KMS-11 (cell line): ENCODE measurements at regions not wholly inside any gene's neighbourhood (a gene's known extent, or its start where the extent isn't known, plus 50 kb on each side); places are given as distances from the start of the nearest gene placed in this dataset.

Experiments used
- H2AFZ ChIP-seq: fragments of 200-600 bp; sonication (generic); 2 replicates; pipeline ENCODE4 v1.6.1; 2016; ENCODE audit warnings: antibody characterized with exemption, mixed run types, low read depth
- H3K27ac ChIP-seq: fragments of 200-600 bp; sonication (generic); 2 replicates; pipeline ENCODE4 v1.6.1; 2016; ENCODE audit warnings: mild to moderate bottlenecking, mixed run types
- H3K27me3 ChIP-seq: fragments of 200-600 bp; sonication (generic); 2 replicates; pipeline ENCODE4 v1.6.1; 2017; ENCODE audit warnings: mild to moderate bottlenecking, low read depth, mixed run types, moderate library complexity; ENCODE audit not compliant: insufficient read depth
- H3K36me3 ChIP-seq: fragments of 200-600 bp; sonication (generic); 2 replicates; pipeline ENCODE4 v1.6.1; 2017; ENCODE audit warnings: mild to moderate bottlenecking, mixed run types; ENCODE audit not compliant: insufficient read depth
- H3K4me1 ChIP-seq: fragments of 200-600 bp; sonication (generic); 2 replicates; pipeline ENCODE4 v1.6.1; 2016; ENCODE audit warnings: mild to moderate bottlenecking, low read depth, mixed run types; ENCODE audit not compliant: poor library complexity, severe bottlenecking
- H3K4me2 ChIP-seq: fragments of 200-600 bp; sonication (generic); 2 replicates; pipeline ENCODE4 v1.7.0; 2016; ENCODE audit warnings: mild to moderate bottlenecking, mixed run types
- H3K4me3 ChIP-seq: fragments of 200-600 bp; sonication (generic); IDR thresholded peaks from 2 replicates; pipeline ENCODE4 v1.6.1; 2017; ENCODE audit warnings: low read depth, low read length, mixed read lengths; ENCODE audit not compliant: insufficient read depth
- H3K79me2 ChIP-seq: fragments of 200-600 bp; sonication (generic); 2 replicates; pipeline ENCODE4 v1.6.1; 2016; ENCODE audit warnings: low read depth, mixed run types; ENCODE audit not compliant: insufficient read depth
- H3K9ac ChIP-seq: fragments of 200-600 bp; sonication (generic); 2 replicates; pipeline ENCODE4 v1.6.1; 2016; ENCODE audit warnings: mild to moderate bottlenecking, mixed run types
- H4K20me1 ChIP-seq: fragments of 200-600 bp; sonication (generic); 2 replicates; pipeline ENCODE4 v1.6.1; 2016; ENCODE audit warnings: mild to moderate bottlenecking, mixed run types; ENCODE audit not compliant: insufficient read depth
- CTCF ChIP-seq: fragments of 200-600 bp; sonication (generic); conservative IDR thresholded peaks from 2 replicates; pipeline ENCODE4 v1.6.1; 2017; ENCODE audit warnings: low read depth, mild to moderate bottlenecking, antibody characterized with exemption, low read length, moderate library complexity, mixed read lengths

- H2AFZ ChIP-seq = no peak overlapping the region
- H3K27ac ChIP-seq = no peak overlapping the region
- H4K20me1 ChIP-seq = no peaks in the 10 kb centered on the region
- no peak overlapping the region for H3K4me2 ChIP-seq
- no peaks in the 10 kb centered on the region for H3K27me3 ChIP-seq
- H3K4me1 ChIP-seq = no peaks in the 10 kb centered on the region
- no peak overlapping the region for H3K9ac ChIP-seq
- no peak overlapping the region for H3K4me3 ChIP-seq
- no peak for TF ChIP-seq CTCF
- H3K79me2 ChIP-seq = no peaks in the 10 kb centered on the region
- no peaks in the 10 kb centered on the region for H3K36me3 ChIP-seq
Measured at GRCh38 chr6:105907991-105908390, 178.1 kb upstream of the PRDM1 start.

- no peak overlapping the region for H3K9ac ChIP-seq
- no peak overlapping the region for H2AFZ ChIP-seq
- H4K20me1 ChIP-seq = no peaks in the 10 kb centered on the region
- TF ChIP-seq CTCF = no peak
- H3K4me3 ChIP-seq = no peak overlapping the region
- no peaks in the 10 kb centered on the region for H3K79me2 ChIP-seq
- H3K4me1 ChIP-seq = no peaks in the 10 kb centered on the region
- H3K36me3 ChIP-seq = no peaks in the 10 kb centered on the region
- H3K27ac ChIP-seq = no peak overlapping the region
- H3K4me2 ChIP-seq = no peak overlapping the region
- H3K27me3 ChIP-seq = no peaks in the 10 kb centered on the region
Measured at GRCh38 chr6:105907301-105907700, 178.8 kb upstream of the PRDM1 start.

GRCh38 chr6:105902401-105903031 is 183.6 kb upstream of the PRDM1 start:
- H3K79me2 ChIP-seq = no peaks in the 10 kb centered on the region
- no peak overlapping the region for H3K9ac ChIP-seq
- peaks cover 15% of the 10 kb centered on the region for H3K4me1 ChIP-seq
- H3K36me3 ChIP-seq = no peaks in the 10 kb centered on the region
- no peak overlapping the region for H3K4me2 ChIP-seq
- H3K27me3 ChIP-seq = no peaks in the 10 kb centered on the region
- no peaks in the 10 kb centered on the region for H4K20me1 ChIP-seq
- no peak overlapping the region for H3K27ac ChIP-seq
- no peak overlapping the region for H3K4me3 ChIP-seq
- no peak for TF ChIP-seq CTCF
- H2AFZ ChIP-seq = no peak overlapping the region

- H3K4me2 ChIP-seq = no peak overlapping the region
Measured at GRCh38 chr6:105901583-105901982, 184.6 kb upstream of the PRDM1 start.

More at GRCh38 chr6:105901583-105901982, 184.6 kb upstream of the PRDM1 start:
- no peak for TF ChIP-seq CTCF
- H3K4me3 ChIP-seq = no peak overlapping the region
- H3K79me2 ChIP-seq = no peaks in the 10 kb centered on the region
- no peak overlapping the region for H3K9ac ChIP-seq
- no peak overlapping the region for H3K27ac ChIP-seq
- H3K36me3 ChIP-seq = no peaks in the 10 kb centered on the region
- H4K20me1 ChIP-seq = no peaks in the 10 kb centered on the region
- H2AFZ ChIP-seq = no peak overlapping the region
- peaks cover 15% of the 10 kb centered on the region for H3K4me1 ChIP-seq
- H3K27me3 ChIP-seq = no peaks in the 10 kb centered on the region
